Retina (tissue), 1 donor: ENCODE measurements at regions not wholly inside any gene's neighbourhood (a gene's known extent, or its start where the extent isn't known, plus 50 kb on each side); places are given as distances from the start of the nearest gene placed in this dataset.

Experiments
- DNase-seq: peaks from one replicate; pipeline ENCODE4 v3.0.0-alpha.2; 2016

GRCh38 chr5:173720953-173721600, 104.6 kb upstream of the BOD1 start:
- no peak for DNase-seq

GRCh38 chr5:173721601-173722232, 105.3 kb upstream of the BOD1 start:
- no peak for DNase-seq

DNA sequence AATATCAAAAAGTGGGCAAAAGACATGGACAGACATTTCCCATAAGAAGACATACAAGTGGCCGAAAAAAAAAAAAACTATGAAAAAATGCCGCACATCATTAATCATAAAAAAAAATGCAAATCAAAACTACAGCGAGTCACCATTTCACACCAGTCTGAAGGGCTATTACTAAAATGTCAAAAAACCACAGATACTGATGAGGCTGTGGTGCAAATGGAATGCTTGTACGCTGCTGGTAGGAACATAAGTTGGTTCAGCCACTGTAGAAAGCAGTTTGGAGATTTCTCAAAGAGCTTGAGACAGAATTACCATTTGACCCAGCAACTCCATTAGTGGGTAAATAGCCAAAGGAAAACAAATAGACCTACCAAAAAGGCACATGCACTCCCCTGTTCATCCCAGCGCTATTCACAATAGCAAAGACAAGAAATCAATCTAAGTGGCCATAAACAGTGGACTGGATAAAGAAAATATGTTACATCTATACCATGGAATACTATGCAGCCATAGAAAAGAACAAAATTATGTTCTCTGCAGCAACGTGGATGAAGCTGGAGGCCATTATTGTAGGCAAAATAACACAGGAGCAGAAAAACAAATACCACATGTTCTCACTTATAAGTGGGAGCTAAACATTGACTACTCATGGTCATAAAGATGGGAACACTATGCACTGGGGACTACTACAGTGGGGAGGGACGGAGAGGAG, 110.6 kb upstream of the BOD1 start:
- no peak for DNase-seq

GRCh38 chr5:173727839-173728778, 111.7 kb upstream of the BOD1 start:
- DNase-seq: no peak

GRCh38 chr5:173729079-173729765, 112.8 kb upstream of the BOD1 start:
- no peak for DNase-seq

DNA sequence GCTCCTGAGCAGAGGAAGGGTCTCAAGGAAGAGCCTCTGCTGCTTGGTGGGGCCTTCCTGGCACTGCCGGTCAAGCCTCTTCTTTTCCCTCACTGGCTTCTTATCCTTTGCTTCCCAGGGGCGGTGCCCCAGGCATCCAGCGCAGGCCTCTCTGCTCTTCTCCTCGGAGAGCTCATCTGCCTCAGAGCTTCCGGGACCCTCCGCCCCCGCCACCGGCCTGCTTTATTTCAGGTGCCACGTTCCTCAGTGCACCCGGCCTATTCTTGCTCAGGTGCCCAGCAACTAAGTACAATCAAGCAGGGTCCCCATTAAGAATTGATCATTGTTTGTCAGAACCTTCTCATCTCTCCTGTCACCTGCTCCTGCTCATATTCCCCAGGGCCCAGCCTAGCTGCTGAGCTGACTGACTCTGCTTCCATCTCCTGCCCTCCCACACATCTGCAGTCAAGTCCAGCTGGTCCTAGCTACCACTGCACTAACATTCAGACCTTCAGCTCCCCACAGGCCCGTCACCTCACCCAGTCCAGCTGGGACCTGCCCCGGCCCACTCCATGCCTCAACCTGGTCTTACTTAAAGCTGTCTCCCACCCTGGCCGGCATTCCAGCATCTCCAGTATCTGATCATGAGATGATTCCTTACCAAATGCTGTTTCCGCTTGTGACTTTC, 114.3 kb upstream of the BOD1 start:
- DNase-seq: peak; percentile 44

- DNase-seq: no peak
These were observed 116.6 kb upstream of the BOD1 start for GRCh38 chr5:173733021-173733420.

- no peak for DNase-seq
These were observed 117.0 kb upstream of the BOD1 start for GRCh38 chr5:173733425-173733824.

- peak; percentile 18 for DNase-seq
These were observed 117.5 kb upstream of the BOD1 start for GRCh38 chr5:173733831-173734501.

DNA sequence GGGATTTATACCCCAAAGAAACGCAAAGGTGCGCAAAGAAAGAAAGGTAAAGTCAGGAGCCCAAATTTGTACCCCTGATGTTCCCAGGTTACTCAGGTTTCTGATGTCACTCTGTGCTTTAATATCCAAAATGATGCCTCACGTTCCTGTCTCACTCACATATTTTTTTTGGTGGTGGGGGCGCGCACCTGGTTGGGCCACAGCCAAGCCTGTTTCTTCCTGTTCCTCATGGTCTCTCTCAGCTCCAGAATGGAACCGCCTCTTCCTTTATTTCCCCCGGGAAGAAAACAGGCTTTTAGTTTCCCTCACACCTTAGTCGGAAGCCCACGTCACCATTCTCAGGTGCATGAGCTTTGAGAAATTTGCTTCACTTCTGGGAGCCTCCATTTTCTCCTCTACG, 118.3 kb upstream of the BOD1 start:
- no peak for DNase-seq

DNA sequence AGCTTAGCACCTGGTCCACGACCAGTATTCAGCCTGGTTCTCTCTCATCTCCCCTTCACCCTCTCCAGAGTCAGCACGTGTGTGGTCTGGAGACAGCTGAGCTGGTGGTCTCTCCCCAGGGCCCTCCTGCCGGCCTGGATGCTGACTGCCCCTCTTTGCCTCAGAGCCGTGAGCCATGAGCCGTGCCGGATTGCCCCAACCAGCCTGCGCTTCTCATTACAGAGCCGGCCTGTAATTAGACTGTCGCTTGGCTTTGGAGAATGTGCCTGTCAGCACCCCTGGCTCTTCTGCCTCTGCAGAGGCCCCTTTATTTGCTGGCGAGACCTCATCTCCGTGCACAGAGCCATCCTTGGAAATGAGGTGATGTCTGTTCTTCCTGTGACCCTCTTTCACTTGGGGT, 118.7 kb upstream of the BOD1 start:
- peak; percentile 70 for DNase-seq

- DNase-seq: no peak
These were observed 119.2 kb upstream of the BOD1 start for GRCh38 chr5:173735691-173736090.

DNA sequence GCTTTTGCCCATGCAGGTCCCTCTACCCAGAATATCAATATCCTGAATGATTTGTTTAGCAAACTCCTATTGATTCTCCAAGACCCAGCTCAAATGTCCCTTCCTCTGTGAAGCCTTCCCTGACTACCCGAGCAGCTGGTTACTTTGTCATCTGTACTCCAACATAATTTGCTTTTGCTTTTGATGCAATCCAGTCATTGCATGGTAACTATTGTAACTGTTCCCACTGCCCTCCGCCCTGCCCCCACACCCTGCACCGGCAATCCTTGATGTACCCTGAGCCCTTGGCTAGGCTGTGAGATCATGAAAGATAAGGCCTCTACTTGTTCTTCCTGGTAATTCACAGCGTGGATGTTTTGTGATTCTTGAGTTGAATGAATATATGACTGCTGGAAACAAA, 119.9 kb upstream of the BOD1 start:
- DNase-seq: no peak

DNA sequence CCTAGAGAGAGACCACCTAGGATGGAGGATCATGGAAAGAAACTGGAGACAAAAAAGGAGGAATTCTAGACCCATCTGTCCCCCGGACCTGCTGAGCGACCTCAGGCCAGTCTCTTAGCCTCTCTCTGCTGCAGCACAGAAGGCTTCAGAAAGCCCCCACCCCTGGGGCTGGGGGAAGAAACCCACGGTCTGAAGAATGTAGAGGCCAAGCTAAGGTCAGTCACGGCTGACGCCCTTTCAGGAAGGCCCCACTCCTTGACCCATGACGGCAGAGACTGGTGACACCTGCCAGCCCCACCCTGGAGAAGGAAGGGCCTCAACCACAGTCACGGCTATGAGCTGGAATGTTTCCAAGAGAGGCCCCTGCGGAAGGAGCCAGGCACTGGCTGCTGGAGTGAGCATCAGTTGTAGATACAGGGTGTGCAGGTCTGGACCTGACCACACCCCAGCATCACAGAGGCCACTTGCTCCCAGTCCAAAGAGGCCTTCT, 120.5 kb upstream of the BOD1 start:
- DNase-seq: peak; percentile 19

DNA sequence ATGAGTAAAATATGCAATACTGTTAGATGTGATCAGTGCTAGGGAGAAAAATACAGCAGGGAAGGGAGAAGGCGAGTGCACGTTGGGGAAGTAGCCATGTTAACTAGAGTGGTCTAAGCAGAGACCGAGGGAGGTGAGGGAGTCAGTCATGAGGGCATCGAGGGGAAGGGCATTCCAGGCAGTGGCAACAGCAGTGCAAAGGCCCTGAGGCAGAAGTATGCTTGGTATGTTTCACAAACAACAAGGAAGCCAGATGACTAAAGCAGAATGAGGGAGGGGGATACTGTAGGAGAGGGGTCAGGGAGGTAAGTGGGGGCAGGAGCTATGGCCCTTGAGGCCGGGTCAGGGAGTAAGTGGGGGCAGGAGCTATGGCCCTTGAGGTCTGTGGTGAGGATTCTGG, 123.3 kb upstream of the BOD1 start:
- no peak for DNase-seq

DNA sequence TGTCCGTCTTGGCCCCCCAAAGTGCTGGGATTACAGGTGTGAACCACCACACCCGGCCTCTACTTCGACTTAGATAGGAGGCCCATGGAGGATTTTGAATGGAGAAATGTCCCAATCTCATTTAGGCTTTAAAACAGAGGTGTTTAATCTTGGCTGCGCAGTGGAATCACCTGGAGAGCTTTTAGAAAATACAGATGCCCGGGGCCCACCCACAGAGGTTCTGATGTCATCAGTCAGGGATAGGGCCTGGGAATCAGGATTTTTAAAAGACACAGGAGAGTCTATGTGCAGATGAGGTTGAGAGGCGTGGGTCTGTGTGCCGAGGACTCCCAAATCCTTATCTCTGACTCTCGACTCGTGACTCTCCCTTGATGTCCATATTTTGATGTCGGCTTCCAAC, 124.0 kb upstream of the BOD1 start:
- DNase-seq: no peak

DNA sequence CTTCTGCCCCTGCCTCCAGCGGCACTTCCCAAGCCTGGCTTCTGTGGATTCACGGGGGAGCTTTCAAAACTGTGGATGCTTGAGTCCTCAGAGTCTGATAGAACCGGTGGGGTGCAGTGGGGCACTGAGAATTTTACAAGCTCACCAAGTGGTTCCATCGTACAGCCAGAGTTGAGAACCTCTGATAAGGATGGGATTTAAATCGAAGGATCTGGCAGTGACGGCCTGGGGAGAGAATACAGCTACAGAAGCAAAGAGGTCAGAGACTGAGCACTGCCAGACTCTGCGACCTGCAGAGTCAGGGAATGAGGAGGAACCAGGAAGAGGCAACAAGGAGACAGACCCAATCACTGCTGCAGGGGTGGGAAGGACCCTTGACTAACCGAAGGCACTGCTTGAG, 124.6 kb upstream of the BOD1 start:
- DNase-seq: no peak

DNA sequence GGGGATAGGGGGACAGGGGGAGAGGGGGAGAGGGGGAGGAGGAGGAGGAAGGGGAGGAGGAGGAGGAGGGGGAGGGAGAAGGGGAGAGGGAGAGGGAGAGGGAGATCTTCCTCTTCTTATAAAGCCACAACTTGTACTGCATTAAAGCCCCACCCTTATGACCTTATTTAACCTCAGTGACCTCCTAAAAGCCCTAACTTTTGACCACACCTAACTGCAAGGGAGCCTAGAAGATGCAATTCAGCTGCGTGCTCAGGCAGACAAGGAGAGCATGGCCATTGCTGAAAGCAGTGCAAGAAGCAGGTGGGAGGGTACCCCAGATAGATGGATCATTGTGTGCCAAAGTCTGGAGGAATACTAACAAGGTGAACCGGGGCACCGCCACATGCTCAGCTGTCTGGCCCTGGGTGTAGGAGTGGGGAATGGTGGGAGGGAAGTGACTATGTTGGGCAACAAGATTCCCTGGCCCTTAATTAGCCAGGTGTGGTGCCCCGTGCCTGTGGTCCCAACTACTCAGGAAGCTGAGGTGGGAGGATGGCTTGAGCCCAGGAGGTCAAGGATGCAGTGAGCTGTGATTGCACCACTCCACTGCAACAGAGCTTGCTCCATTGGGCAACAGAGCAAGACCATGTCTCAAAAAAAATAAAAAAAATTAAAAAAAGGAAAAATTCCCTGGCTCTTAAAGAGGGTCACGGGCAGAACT, 125.4 kb upstream of the BOD1 start:
- no peak for DNase-seq

DNA sequence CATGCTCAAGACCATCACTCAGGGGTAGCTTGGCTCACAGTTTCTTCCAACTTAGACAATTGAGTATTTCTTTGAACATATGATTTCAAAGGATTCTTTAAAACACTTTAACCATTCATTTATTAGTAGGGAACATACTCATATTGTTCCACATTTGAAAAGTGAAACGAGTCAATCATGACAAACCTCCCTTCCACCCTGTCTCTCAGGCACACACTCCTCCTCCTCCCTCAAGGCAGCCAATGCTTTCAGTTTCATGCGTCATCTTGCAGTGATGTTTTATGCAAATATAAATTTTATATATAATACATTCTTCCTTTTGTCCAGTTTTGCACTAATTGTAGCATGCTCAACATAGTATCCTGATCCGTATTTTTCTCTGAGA, 126.0 kb upstream of the BOD1 start:
- no peak for DNase-seq

DNA sequence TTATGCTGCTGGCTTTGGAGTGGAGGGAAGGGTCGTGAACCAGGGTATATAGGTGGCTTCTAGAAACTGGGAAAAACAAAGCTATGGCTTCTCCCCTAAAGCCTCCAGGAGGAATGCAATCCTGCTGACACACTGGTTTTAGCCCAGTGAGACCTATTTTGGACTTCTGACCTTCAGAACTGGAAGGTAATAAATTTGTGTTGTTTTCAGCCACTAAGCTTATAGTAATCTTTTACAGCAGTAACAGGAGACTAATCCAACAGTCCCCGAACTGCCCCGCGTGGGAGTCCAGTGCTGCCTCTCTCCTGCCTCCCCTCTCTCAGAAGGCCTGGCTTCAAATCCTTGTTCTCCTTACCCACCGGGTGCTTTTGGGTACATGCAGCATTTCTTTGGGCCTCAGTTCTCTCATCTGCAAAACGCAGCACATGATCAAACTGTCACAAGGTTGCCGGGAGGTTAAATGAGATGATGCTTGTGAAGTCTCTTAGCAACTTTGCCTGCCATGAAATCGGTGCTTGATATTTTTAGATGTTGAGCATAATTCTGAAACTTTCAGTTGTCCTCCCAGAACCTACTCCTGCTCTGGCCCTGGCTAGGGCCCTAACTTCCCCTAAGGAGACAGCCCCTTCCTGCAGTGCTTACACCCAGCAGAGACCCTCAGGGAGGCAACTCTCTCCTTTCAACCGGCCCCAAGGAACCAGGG, 127.3 kb upstream of the BOD1 start:
- no peak for DNase-seq
